Mesenchymal stem cell (in vitro differentiated cells and primary cell): ENCODE measurements at regions not wholly inside any gene's neighbourhood (a gene's known extent, or its start where the extent isn't known, plus 50 kb on each side); places are given as distances from the start of the nearest gene placed in this dataset.

Experiments
- DNase-seq: peaks from one replicate; pipeline ENCODE4 v3.0.0-alpha.2; 2013
- H2AFZ ChIP-seq: one replicate; pipeline ENCODE4 v1.6.1; 2013; ENCODE audit warnings: low read depth, mild to moderate bottlenecking, control low read depth, inconsistent platforms, low read length, moderate library complexity
- H2AK5ac ChIP-seq: 2 replicates; pipeline ENCODE4 v1.6.1; 2013; ENCODE audit warnings: low read length, moderate library complexity, mild to moderate bottlenecking, inconsistent platforms; ENCODE audit not compliant: severe bottlenecking
- H2BK120ac ChIP-seq: one replicate; pipeline ENCODE4 v1.6.1; 2013; ENCODE audit warnings: low read depth, mild to moderate bottlenecking, inconsistent platforms, low read length, moderate library complexity
- H2BK12ac ChIP-seq, 2 experiments: one replicate each; pipeline ENCODE4 v1.6.1; 2013; ENCODE audit warnings: inconsistent platforms in 2 of 2, low read length in 2 of 2, mild to moderate bottlenecking in 2 of 2, moderate library complexity in 2 of 2, control low read depth in 1 of 2
- H2BK15ac ChIP-seq: one replicate; pipeline ENCODE4 v1.6.1; 2013; ENCODE audit warnings: mild to moderate bottlenecking, low read depth, inconsistent platforms; ENCODE audit not compliant: poor library complexity, severe bottlenecking
- H2BK5ac ChIP-seq: 2 replicates; pipeline ENCODE4 v1.6.1; 2013; ENCODE audit warnings: low read depth, mild to moderate bottlenecking, low read length, control low read depth, inconsistent platforms; ENCODE audit not compliant: poor library complexity, severe bottlenecking
- H3K14ac ChIP-seq, 2 experiments: one replicate each; pipeline ENCODE4 v1.6.1; 2013; ENCODE audit warnings: inconsistent platforms in 2 of 2, low read length in 2 of 2, control low read depth in 1 of 2, mild to moderate bottlenecking in 1 of 2, moderate library complexity in 1 of 2
- H3K18ac ChIP-seq, 2 experiments: one replicate each; pipeline ENCODE4 v1.6.1; 2013; ENCODE audit warnings: inconsistent platforms in 2 of 2, low read length in 2 of 2, control low read depth in 1 of 2, low read depth in 1 of 2, mild to moderate bottlenecking in 1 of 2
- H3K23ac ChIP-seq, 2 experiments: one replicate each; pipeline ENCODE4 v1.6.1; 2013; ENCODE audit warnings: inconsistent platforms in 2 of 2, low read length in 2 of 2, mild to moderate bottlenecking in 2 of 2, moderate library complexity in 2 of 2, control low read depth in 1 of 2
- H3K27ac ChIP-seq: 2 replicates; pipeline ENCODE4 v1.5.1; 2013; ENCODE audit warnings: mild to moderate bottlenecking, moderate library complexity, low read length, control low read depth, inconsistent platforms; ENCODE audit not compliant: poor library complexity, severe bottlenecking
- H3K27me3 ChIP-seq, 2 experiments: 2 replicates each; pipeline versions ENCODE4 v1.6.1 to v1.7.0; 2013; ENCODE audit warnings: low read length in 2 of 2, mild to moderate bottlenecking in 2 of 2, moderate library complexity in 2 of 2, control low read depth in 1 of 2, inconsistent platforms in 1 of 2; ENCODE audit not compliant: control insufficient read depth in 1 of 2, insufficient read depth in 1 of 2
- H3K36me3 ChIP-seq, 2 experiments: 2 replicates each; pipeline versions ENCODE4 v1.6.1 to v1.7.0; 2013; ENCODE audit warnings: low read length in 2 of 2, control low read depth in 1 of 2, inconsistent platforms in 1 of 2, low read depth in 1 of 2, mild to moderate bottlenecking in 1 of 2; ENCODE audit not compliant: insufficient read depth in 2 of 2, control insufficient read depth in 1 of 2
- H3K4ac ChIP-seq, 2 experiments: one replicate each; pipeline ENCODE4 v1.6.1; 2013; ENCODE audit warnings: inconsistent platforms in 2 of 2, low read length in 2 of 2, mild to moderate bottlenecking in 2 of 2, moderate library complexity in 2 of 2, control low read depth in 1 of 2, low read depth in 1 of 2
- H3K4me1 ChIP-seq: 2 replicates; pipeline ENCODE4 v1.6.1; 2013; ENCODE audit warnings: low read depth, low read length, control low read depth; ENCODE audit not compliant: control insufficient read depth, insufficient read depth
- H3K4me2 ChIP-seq: 2 replicates; pipeline ENCODE4 v1.6.1; 2013; ENCODE audit warnings: low read length, mild to moderate bottlenecking, inconsistent platforms; ENCODE audit not compliant: poor library complexity, severe bottlenecking
- H3K4me3 ChIP-seq, 2 experiments: 2 replicates each; pipeline versions ENCODE4 v1.5.1 to v1.7.0; 2013; ENCODE audit warnings: low read length in 2 of 2, mild to moderate bottlenecking in 2 of 2, control low read depth in 1 of 2, low read depth in 1 of 2; ENCODE audit not compliant: insufficient read depth in 1 of 2
- H3K79me1 ChIP-seq: replicated peaks from 2 replicates; pipeline ENCODE4 v1.6.1; 2013; ENCODE audit warnings: mild to moderate bottlenecking, control low read depth, low read length, inconsistent platforms; ENCODE audit not compliant: poor library complexity, severe bottlenecking
- H3K9ac ChIP-seq: 2 replicates; pipeline ENCODE4 v1.7.0; 2013; ENCODE audit warnings: mild to moderate bottlenecking, low read length, moderate library complexity
- H3K9me3 ChIP-seq: 2 replicates; pipeline ENCODE4 v1.7.0; 2013; ENCODE audit warnings: mild to moderate bottlenecking, low read length; ENCODE audit not compliant: control insufficient read depth
- H4K8ac ChIP-seq: one replicate; pipeline ENCODE4 v1.6.1; 2013; ENCODE audit warnings: inconsistent platforms, mild to moderate bottlenecking, low read length, moderate library complexity
- H4K91ac ChIP-seq: one replicate; pipeline ENCODE4 v1.6.1; 2013; ENCODE audit warnings: mild to moderate bottlenecking, low read length, inconsistent platforms
- WGBS: methylation state at CpG from one replicate; pipeline ENCODE4 v1.1.7; 2013; ENCODE audit warnings: mixed read lengths; 5-methylcytosine and 5-hydroxymethylcytosine counted together

DNA sequence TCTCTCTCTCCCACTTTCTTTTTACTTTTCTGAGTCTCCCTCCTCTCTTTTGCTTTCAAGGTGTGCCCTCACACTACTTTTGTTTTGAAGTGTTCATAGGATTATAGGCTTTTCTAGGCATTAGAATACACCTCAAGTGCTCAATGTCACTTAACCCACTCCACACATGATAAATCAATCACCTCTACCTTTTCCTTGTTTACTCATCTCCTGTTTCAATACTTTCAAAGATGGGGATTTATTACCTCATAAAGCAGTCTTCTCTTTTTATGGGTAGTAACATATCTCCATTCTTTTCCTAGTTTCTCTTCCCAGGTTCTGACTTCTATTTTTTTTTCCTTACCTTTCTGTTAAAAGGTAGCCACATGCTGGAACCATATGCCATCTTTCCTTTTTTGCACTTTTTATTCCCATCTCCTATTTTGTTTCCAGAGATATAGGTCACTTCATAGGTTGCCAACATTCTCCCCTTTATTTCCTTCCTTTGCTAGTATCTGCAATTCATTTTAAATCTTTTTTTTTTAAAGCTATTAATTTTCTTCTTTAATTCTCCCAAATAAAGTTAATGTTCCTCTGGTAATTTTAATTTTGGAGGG lies 137.6 kb upstream of the SLC10A2 start:
- Histone ChIP-seq H3K36me3 (no peaks in the 10 kb centered on the region), H3K23ac (no peak overlapping the region), H2AK5ac (no peak overlapping the region), H2BK5ac (peak overlapping the region; percentile 24), H2BK15ac (no peak overlapping the region), H3K4me2 (no peak overlapping the region), H2AFZ (no peak overlapping the region), H2BK12ac (no peak overlapping the region), H3K4me1 (no peaks in the 10 kb centered on the region), H3K18ac (no peak overlapping the region), H3K79me1 (no peaks in the 10 kb centered on the region), H3K27me3 (no peaks in the 10 kb centered on the region), H4K91ac (no peak overlapping the region), H3K9ac (no peak overlapping the region), H3K27ac (no peak overlapping the region), H3K4me3 (no peak overlapping the region), H2BK120ac (no peak overlapping the region), H3K14ac (no peak overlapping the region), H4K8ac (no peak overlapping the region), H3K9me3 (peaks cover 8% of the 10 kb centered on the region), H3K4ac (no peak overlapping the region)
- no peak for DNase-seq

DNA sequence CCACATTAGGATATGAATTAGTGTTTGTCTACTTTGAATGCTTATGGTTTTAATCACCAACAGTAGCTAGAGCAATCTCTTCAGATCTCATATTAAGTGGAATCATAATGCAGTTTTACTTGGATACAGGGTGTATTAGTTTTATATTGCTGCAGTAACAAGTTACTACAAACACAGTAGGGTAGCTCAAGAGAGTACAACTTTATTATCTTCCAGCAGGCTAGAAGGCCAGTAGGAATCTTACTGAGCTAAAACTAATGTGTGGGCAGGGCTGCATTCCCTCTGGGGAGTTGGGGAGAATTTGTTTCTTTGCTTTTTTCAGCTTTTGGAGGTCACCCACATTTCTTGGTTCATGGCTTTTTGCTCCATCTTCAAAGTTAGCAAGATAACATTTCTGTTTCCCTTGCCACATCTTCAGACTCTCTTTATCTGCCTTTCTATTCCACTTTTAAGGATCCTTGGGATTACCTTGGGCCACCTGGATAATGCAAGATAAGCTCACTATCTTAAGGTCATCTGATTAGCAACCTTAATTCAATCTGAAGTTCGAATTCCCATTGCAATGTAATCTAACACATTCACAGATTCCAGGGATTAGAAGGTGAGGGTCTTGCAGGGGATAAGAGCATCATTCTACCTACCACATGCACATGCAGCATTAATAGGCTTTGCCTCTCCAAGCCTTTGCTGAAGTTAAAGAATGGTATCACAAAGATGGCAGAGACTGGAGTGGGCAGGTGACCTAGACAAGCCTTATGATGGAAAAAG lies 134.1 kb upstream of the SLC10A2 start:
- no peaks in the 10 kb centered on the region for H3K27me3 ChIP-seq
- DNase-seq, result no peak
- H3K18ac ChIP-seq, result no peak overlapping the region
- H2BK15ac ChIP-seq, result no peak overlapping the region
- H3K4ac ChIP-seq, result no peak overlapping the region
- H3K4me1 ChIP-seq, result no peaks in the 10 kb centered on the region
- H3K79me1 ChIP-seq, result no peaks in the 10 kb centered on the region
- H2BK120ac ChIP-seq, result no peak overlapping the region
- H3K23ac ChIP-seq, result no peak overlapping the region
- H2BK12ac ChIP-seq, result no peak overlapping the region
- H3K4me3 ChIP-seq, result no peak overlapping the region
- no peaks in the 10 kb centered on the region for H3K36me3 ChIP-seq
- WGBS, result no CpG with 5 or more reads among the region's 1 CpG
- no peak overlapping the region for H3K14ac ChIP-seq
- no peak overlapping the region for H3K4me2 ChIP-seq
- H2BK5ac ChIP-seq, result no peak overlapping the region
- no peak overlapping the region for H4K8ac ChIP-seq
- H4K91ac ChIP-seq, result no peak overlapping the region
- no peak overlapping the region for H2AFZ ChIP-seq
- no peak overlapping the region for H3K9ac ChIP-seq
- peaks cover 10% of the 10 kb centered on the region for H3K9me3 ChIP-seq
- no peak overlapping the region for H3K27ac ChIP-seq
- no peak overlapping the region for H2AK5ac ChIP-seq

DNA sequence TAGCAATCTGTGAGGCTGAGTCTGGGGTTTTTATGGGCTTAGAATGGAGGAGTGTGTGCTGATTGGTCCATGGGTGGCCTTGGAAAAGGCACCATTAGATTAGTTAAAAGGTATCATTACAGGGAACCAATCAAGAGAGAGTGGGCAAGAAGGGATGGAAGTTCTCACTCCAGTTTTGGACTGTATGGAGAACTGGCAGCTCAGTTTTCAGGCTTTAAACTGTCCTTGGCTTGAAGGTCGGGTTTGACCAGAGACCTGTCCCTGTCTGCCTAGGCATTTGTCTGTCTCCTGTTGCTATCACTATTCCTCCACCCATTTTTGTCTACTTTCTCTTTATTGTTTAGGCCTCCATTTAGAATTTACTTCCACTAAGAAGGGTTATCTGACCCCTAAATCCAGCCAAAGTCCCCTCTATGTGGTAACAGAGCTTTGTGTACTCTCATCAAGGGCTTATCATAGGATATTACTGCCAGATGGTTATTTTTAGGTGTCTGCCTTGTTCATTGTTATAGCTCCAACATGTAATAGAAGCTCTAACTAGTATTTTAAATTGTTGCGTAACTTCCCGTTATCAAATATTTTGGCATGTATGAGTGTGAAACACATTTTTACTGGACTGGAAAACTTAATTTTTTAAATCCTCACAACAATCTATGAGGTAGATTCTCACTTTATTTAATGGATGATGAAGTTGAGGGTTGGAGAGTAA lies 133.3 kb upstream of the SLC10A2 start:
- no peaks in the 10 kb centered on the region for H3K79me1 ChIP-seq
- DNase-seq, result no peak
- WGBS, result 89% methylated on average over 1 of the region's 3 CpGs

GRCh38 chr13:103196356-103196755 lies 130.1 kb upstream of the SLC10A2 start:
- 100% methylated on average over 1 of the region's 3 CpGs for WGBS
- H3K4ac ChIP-seq, result no peak overlapping the region
- H4K8ac ChIP-seq, result no peak overlapping the region
- H3K23ac ChIP-seq, result no peak overlapping the region
- no peak overlapping the region for H3K27ac ChIP-seq
- H3K4me2 ChIP-seq, result no peak overlapping the region
- H3K36me3 ChIP-seq, result no peaks in the 10 kb centered on the region
- no peak overlapping the region for H3K14ac ChIP-seq
- no peak overlapping the region for H3K18ac ChIP-seq
- H2AK5ac ChIP-seq, result no peak overlapping the region
- no peak overlapping the region for H2BK12ac ChIP-seq
- peaks cover 10% of the 10 kb centered on the region for H3K9me3 ChIP-seq
- H2AFZ ChIP-seq, result no peak overlapping the region
- no peaks in the 10 kb centered on the region for H3K79me1 ChIP-seq
- no peaks in the 10 kb centered on the region for H3K27me3 ChIP-seq
- H2BK15ac ChIP-seq, result no peak overlapping the region
- H3K9ac ChIP-seq, result no peak overlapping the region
- no peak overlapping the region for H3K4me3 ChIP-seq
- no peak overlapping the region for H2BK5ac ChIP-seq
- no peak for DNase-seq
- no peak overlapping the region for H4K91ac ChIP-seq
- no peaks in the 10 kb centered on the region for H3K4me1 ChIP-seq
- no peak overlapping the region for H2BK120ac ChIP-seq

More for the DNA sequence above, 133.3 kb upstream of the SLC10A2 start:
- Histone ChIP-seq H3K14ac (no peak overlapping the region), H2BK15ac (no peak overlapping the region), H2AK5ac (no peak overlapping the region), H2AFZ (no peak overlapping the region), H3K9ac (no peak overlapping the region), H3K9me3 (peaks cover 10% of the 10 kb centered on the region), H2BK12ac (no peak overlapping the region), H3K27me3 (no peaks in the 10 kb centered on the region), H2BK5ac (no peak overlapping the region), H4K8ac (no peak overlapping the region), H3K36me3 (no peaks in the 10 kb centered on the region), H3K4me2 (no peak overlapping the region), H3K4me3 (no peak overlapping the region), H3K4me1 (no peaks in the 10 kb centered on the region), H3K4ac (no peak overlapping the region), H2BK120ac (no peak overlapping the region), H3K18ac (no peak overlapping the region), H3K23ac (no peak overlapping the region), H4K91ac (no peak overlapping the region), H3K27ac (no peak overlapping the region)
